GM12872 (cell line): ENCODE measurements at regions not wholly inside any gene's neighbourhood (a gene's known extent, or its start where the extent isn't known, plus 50 kb on each side); places are given as distances from the start of the nearest gene placed in this dataset.

Source experiments
- TF ChIP-seq, protein P1 (sequence below): IDR thresholded peaks from 3 replicates; pipeline ENCODE4 v1.5.1; 2011; ENCODE audit warnings: low read depth, mild to moderate bottlenecking, low read length, moderate library complexity; ENCODE audit not compliant: insufficient read depth

DNA sequence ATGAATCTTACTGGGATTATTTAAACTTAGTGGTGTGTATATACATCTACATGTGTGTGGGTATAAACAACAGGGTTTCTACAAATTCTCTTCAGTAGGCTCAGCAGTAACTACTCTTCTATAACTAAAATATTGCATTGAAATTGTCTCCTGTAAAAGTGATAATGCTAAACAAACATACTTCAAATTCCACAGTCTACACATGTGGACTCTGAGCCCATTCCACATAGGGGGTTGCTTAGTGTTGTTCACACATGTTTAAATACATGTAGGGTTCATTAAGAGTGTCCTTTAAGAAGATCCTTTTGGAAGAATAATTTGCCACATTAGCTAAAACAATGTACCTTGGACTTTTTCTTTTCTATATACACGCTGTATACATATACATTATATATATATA, 152.8 kb upstream of the VRK2 start:
- TF ChIP-seq, protein P1, sequence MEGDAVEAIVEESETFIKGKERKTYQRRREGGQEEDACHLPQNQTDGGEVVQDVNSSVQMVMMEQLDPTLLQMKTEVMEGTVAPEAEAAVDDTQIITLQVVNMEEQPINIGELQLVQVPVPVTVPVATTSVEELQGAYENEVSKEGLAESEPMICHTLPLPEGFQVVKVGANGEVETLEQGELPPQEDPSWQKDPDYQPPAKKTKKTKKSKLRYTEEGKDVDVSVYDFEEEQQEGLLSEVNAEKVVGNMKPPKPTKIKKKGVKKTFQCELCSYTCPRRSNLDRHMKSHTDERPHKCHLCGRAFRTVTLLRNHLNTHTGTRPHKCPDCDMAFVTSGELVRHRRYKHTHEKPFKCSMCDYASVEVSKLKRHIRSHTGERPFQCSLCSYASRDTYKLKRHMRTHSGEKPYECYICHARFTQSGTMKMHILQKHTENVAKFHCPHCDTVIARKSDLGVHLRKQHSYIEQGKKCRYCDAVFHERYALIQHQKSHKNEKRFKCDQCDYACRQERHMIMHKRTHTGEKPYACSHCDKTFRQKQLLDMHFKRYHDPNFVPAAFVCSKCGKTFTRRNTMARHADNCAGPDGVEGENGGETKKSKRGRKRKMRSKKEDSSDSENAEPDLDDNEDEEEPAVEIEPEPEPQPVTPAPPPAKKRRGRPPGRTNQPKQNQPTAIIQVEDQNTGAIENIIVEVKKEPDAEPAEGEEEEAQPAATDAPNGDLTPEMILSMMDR, result no peak

DNA sequence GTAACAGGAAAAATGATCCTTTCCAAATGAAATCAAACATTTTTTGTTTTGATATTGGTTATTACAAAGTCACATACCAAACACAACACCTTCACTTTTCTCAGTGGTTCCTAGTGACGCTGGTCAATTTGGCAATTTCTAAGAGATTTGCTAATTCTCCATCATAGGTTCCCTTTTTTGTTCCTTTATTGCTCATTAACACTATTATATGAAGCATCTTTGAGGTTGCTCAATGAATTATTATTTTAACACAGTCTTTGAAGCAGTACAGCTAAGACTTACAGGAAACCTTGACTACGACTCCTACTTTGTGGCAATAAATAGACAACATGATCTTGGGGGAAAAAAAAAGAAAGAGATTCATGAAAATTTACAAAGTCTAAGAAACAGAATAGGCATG, 152.2 kb upstream of the VRK2 start:
- TF ChIP-seq, protein P1, result no peak

DNA sequence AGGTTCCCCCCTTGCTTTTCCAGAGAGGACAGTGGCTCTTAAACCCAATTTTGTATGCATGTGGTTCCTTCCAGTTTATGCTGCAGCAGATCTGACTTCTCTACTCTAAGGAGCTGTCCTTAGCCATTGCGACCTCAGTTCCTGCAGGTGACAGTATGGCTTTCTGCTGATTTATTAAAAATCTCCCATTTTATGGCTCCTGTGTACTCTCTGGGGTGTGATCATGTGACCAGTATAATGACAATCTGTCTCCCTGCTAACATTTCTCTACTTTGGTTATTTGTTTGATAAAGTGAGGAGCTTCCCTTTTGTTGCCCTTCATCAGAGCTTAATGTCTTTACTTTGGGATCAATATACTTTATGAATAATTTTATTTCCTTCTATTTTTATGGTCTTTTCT, 148.7 kb upstream of the VRK2 start:
- TF ChIP-seq, protein P1, result no peak

DNA sequence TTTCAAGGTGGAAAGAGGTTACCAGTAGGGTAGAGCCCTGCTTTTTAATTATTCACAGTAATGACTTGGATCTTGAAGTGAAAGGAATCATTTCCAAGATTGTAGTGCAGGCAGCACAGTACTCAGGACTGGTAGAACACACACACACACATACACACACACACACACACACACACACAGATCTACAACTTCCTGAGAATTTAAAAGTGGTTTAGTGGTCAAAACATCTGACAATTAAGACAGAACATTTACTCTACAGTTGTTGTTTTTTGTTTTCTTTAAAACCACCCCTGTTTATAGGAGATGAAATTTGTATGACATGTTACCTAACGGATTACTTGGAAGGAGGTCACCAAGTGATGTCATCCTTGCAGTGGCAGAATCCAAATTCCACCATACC, 146.7 kb upstream of the VRK2 start:
- TF ChIP-seq, protein P1, result no peak

DNA sequence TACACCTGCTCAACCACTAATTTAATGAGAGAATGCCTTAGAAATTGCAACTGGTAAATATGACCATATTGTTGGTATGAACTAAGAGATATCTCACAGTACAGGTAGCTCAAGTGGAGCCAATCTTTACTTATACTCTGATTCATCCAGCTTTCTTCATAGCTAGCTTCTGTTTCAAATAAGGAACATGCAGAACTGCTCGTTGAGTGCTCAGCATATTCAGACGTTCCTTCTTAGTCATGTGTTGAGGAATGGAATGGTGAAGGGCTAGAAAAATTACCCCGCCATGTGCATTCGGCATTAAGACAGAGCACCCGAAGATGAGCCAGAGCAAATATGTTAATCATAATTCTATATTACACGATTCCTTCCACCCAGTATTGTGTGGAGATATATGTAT, 144.0 kb upstream of the VRK2 start:
- TF ChIP-seq, protein P1, result no peak

DNA sequence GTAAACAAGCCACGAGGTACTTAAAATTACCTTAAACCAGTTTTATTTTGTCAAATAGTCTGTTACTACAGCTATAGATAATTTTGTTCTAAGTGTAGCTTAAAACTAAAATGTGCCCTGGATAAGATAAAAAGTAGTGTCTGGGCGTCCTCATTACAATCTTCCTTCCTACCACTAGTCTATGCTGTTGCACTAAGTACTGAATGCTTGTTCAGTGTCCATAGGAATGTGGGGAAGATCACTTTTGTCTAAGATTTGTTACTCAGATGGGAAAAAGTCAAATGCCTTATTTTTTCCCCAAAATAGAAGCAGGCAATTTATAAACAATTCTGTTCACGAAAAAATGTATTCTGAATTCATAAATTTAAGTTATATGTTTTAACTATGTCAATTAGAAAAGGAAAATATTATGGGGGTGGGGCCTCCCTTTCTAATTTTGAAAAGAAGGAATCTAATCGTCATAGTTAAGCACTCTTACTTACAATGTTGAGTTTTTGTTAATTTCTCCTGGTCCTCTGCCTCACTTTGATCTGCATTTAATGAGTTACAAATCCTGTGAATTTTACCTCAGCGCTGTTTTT, 140.4 kb upstream of the VRK2 start:
- TF ChIP-seq, protein P1, result peak; percentile 81

DNA sequence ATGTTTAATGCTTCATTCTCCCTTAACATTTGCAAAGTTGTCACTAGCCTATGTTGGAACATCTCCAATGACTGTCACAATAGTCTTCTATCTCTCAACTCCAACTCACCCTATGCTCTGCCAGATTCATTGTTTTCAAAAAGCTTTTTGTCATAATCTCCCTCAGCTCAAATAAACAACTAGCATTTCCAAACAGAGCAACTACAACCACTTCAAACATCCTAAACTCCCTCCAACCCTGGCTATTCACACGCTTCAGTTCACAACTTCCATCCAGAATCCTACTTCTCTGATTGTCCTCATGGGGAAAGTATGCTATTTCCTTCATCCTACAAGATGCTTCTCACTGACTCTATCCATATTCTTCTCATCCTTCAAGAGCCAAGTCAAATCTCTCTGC, 139.2 kb upstream of the VRK2 start:
- TF ChIP-seq, protein P1, result no peak
